ENCODE measurements at regions not wholly inside any gene's neighbourhood (a gene's known extent, or its start where the extent isn't known, plus 50 kb on each side); places are given as distances from the start of the nearest gene placed in this dataset.

DNA sequence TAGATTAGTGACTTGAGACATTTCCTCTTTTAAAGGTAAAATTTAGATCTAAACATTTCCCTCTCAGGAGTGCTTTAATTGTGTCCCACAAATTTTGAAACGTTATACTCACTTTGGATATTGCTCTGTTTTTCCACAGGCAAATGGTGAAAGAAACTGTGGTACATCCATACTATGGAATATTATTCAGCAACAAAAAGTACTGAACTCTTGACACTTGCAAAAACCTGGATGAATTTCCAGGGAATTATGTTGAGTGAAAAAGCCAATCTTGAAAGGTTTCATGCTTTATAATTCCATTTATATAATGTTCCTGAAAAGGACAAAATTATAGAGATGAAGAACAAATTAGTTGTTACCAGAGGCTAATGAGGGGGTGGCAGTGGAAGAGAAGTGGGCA lies 153.3 kb upstream of the SVIL start:
- no peaks in the 10 kb centered on the region; the same call in 1 of the 2 replicates for H3K27me3 ChIP-seq (ENCODE audit: control insufficient read depth, insufficient read depth, low read length)
- no peak overlapping the region for H3K4me3 ChIP-seq (ENCODE audit: low read depth, low read length)
- peaks cover 15% of the 10 kb centered on the region for H3K4me1 ChIP-seq (ENCODE audit: control insufficient read depth, insufficient read depth, low read length)
- H3K27ac ChIP-seq (ENCODE audit: low read depth, low read length): no peak overlapping the region
- no peaks in the 10 kb centered on the region for H3K36me3 ChIP-seq (ENCODE audit: control insufficient read depth, insufficient read depth, low read length)
- H3K9ac ChIP-seq (ENCODE audit: low read length): no peak overlapping the region
- peaks cover 9% of the 10 kb centered on the region; the same call in 1 of the 2 replicates for H3K9me3 ChIP-seq (ENCODE audit: control insufficient read depth, insufficient read depth, low read depth, low read length)

DNA sequence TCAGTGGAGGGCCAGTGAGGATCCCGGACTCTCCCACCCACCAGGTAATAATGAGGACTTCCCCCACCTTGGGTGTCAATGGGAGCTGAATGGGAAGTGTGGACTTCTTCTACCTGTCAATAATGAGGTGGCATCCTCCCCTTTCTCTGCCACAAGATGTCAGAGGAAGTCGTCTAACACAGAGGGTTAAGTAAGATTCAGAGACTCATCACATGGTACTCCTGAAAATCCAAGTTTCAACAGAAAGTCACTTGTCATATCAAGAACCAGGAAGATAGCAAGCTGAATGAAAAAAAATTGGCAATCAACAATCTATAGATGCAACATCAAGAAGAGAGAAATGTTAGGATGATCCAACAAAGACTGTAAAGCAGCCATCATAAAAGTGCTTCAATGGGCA lies 150.9 kb upstream of the SVIL start:
- no peaks in the 10 kb centered on the region for H3K36me3 ChIP-seq (ENCODE audit: control insufficient read depth, insufficient read depth, low read length)
- H3K9ac ChIP-seq (ENCODE audit: low read length): no peak overlapping the region
- no peaks in the 10 kb centered on the region; the same call in 1 of the 2 replicates for H3K27me3 ChIP-seq (ENCODE audit: control insufficient read depth, insufficient read depth, low read length)
- H3K4me3 ChIP-seq (ENCODE audit: low read depth, low read length): no peak overlapping the region
- H3K27ac ChIP-seq (ENCODE audit: low read depth, low read length): no peak overlapping the region
- H3K9me3 ChIP-seq (ENCODE audit: control insufficient read depth, insufficient read depth, low read depth, low read length): peaks cover 9% of the 10 kb centered on the region; the same call in 1 of the 2 replicates
- H3K4me1 ChIP-seq (ENCODE audit: control insufficient read depth, insufficient read depth, low read length): peaks cover 15% of the 10 kb centered on the region

DNA sequence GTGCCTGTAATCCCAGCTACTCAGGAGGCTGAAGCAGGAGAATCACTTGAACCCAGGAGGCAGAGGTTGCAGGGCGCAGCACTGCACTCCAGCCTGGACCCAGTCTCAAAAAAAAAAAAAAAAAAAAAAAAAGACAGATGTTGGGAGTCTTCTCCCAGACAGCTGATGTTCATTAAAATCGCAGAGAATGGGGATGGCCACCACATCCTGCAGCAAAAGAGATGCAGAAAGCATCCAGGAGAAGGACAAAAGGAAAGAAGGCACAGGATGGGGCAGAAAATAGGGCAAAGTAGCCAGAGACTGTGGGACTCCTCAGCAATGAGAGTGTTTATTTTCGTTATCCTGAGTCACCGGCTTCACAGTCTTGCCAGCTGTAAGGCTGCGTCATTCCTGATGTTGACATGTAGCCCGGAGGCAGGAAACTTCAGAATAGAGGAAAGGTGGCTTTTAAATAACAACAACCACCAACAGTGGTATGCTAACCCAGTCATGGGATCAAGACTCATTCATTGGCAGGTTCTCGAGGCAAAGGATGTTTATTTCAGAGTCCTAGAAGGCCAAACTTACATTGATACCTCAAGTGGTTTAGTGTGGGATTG lies 149.5 kb upstream of the SVIL start:
- Histone ChIP-seq H3K27ac (ENCODE audit: low read depth, low read length) (no peak overlapping the region), H3K4me3 (ENCODE audit: low read depth, low read length) (no peak overlapping the region), H3K4me1 (ENCODE audit: control insufficient read depth, insufficient read depth, low read length) (peaks cover 15% of the 10 kb centered on the region), H3K9me3 (ENCODE audit: control insufficient read depth, insufficient read depth, low read depth, low read length) (peaks cover 9% of the 10 kb centered on the region; the same call in 1 of the 2 replicates), H3K36me3 (ENCODE audit: control insufficient read depth, insufficient read depth, low read length) (no peaks in the 10 kb centered on the region), H3K9ac (ENCODE audit: low read length) (no peak overlapping the region), H3K27me3 (ENCODE audit: control insufficient read depth, insufficient read depth, low read length) (no peaks in the 10 kb centered on the region; the same call in 1 of the 2 replicates)

DNA sequence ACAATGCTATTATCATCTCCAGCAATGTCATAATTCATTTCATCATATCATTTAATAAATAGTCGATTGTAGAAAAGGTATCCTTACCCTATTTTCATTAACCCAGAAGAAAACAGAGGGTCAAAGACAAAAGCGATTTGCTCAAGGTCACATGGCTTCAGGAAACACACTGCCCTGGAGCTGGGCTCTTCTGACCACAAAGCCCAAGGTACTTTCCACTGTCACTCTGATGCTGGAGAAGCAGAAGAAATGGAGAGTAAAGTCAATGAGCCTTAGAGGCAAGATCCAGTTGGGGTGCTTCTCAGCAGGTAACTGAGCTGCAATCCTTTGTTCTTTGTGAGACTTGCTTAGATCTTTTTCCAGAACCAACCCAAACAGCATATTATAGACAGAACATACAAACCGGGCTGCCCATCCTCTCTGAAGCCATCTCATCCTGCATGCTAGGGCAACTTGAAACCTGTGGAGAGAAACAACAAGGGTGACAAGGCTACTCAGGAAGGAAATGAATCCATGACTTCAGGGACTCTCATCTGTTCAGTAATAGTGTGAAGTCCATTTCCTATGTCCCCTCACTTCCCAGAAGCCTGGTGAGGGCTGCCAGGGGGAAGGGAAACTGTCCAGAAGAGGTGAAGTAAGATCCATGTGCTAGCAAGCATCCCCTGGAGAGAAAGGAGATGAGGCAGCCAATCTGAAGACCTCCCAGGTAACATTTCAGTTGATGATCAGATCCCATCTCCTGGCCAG lies 148.6 kb upstream of the SVIL start:
- Histone ChIP-seq H3K27me3 (ENCODE audit: control insufficient read depth, insufficient read depth, low read length) (no peaks in the 10 kb centered on the region; the same call in 1 of the 2 replicates), H3K4me1 (ENCODE audit: control insufficient read depth, insufficient read depth, low read length) (peaks cover 15% of the 10 kb centered on the region), H3K27ac (ENCODE audit: low read depth, low read length) (no peak overlapping the region), H3K9ac (ENCODE audit: low read length) (no peak overlapping the region), H3K36me3 (ENCODE audit: control insufficient read depth, insufficient read depth, low read length) (no peaks in the 10 kb centered on the region), H3K9me3 (ENCODE audit: control insufficient read depth, insufficient read depth, low read depth, low read length) (peaks cover 7% of the 10 kb centered on the region; the same call in 1 of the 2 replicates), H3K4me3 (ENCODE audit: low read depth, low read length) (no peak overlapping the region)

DNA sequence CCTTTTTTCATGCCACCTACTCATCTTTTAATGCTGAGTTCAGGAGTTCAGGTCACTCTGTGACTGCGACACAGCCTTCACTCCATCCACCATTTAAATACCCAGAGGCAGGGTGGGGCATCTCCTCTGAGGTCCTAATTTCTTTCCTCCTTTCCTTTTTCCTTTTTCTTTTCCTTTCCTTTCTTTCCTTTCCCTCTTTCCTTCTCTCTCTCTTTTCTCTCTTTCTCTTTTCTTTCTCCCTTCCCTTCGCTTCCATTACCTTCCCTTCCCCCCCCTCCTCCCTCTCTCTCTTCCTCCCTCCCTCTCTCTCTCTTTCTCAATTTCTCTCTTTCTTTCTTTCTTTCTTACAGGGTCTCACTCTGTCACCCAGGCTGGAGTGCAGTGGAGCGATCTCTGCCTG lies 145.9 kb upstream of the SVIL start:
- Histone ChIP-seq H3K9ac (ENCODE audit: low read length) (no peak overlapping the region), H3K36me3 (ENCODE audit: control insufficient read depth, insufficient read depth, low read length) (no peaks in the 10 kb centered on the region), H3K9me3 (ENCODE audit: control insufficient read depth, insufficient read depth, low read depth, low read length) (no peaks in the 10 kb centered on the region), H3K4me3 (ENCODE audit: low read depth, low read length) (no peak overlapping the region), H3K27me3 (ENCODE audit: control insufficient read depth, insufficient read depth, low read length) (no peaks in the 10 kb centered on the region; the same call in 1 of the 2 replicates), H3K27ac (ENCODE audit: low read depth, low read length) (no peak overlapping the region), H3K4me1 (ENCODE audit: control insufficient read depth, insufficient read depth, low read length) (peaks cover 15% of the 10 kb centered on the region)

DNA sequence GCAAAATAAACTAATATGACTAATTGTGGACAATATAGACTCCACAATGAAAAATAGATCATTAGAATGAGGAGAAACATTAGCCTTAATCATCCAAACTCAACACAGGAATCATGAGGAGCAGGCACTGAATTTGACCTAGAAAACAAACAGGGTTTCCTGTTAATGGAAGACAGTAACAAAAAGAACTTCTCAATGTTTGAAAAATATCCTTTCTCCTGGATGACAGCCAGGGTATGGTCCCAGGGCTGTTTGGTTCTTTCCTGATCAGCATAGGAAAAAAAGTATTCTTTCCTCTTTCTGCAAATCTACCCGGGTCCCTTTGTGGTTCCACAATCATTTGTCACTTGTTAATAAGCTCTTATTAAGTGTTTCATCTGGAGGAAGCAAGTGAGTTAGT lies 145.3 kb upstream of the SVIL start:
- no peak overlapping the region for H3K9ac ChIP-seq (ENCODE audit: low read length)
- H3K27ac ChIP-seq (ENCODE audit: low read depth, low read length): no peak overlapping the region
- peaks cover 15% of the 10 kb centered on the region for H3K4me1 ChIP-seq (ENCODE audit: control insufficient read depth, insufficient read depth, low read length)
- H3K27me3 ChIP-seq (ENCODE audit: control insufficient read depth, insufficient read depth, low read length): no peaks in the 10 kb centered on the region; the same call in 1 of the 2 replicates
- no peak overlapping the region for H3K4me3 ChIP-seq (ENCODE audit: low read depth, low read length)
- H3K9me3 ChIP-seq (ENCODE audit: control insufficient read depth, insufficient read depth, low read depth, low read length): no peaks in the 10 kb centered on the region
- no peaks in the 10 kb centered on the region for H3K36me3 ChIP-seq (ENCODE audit: control insufficient read depth, insufficient read depth, low read length)

DNA sequence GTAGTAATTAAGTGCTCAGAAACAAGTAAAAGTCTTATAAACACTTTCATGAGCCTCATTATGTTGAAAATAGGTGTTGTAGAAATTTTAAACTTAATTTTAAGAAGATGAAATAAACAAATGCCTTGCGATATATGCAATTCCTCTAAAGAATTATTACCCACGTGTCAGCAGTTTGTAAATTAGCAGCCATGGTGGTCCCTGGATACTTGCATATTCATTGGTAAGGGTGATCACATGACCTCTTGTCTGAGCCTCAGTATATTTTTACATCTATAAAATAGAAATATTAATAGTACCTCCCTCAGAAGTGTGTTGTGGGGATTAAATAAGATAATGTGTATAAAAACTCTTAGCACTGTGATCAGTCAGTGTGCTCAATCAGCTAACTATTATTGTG lies 141.5 kb upstream of the SVIL start:
- Histone ChIP-seq H3K9ac (ENCODE audit: low read length) (no peak overlapping the region), H3K36me3 (ENCODE audit: control insufficient read depth, insufficient read depth, low read length) (no peaks in the 10 kb centered on the region), H3K9me3 (ENCODE audit: control insufficient read depth, insufficient read depth, low read depth, low read length) (peaks cover 8% of the 10 kb centered on the region), H3K27ac (ENCODE audit: low read depth, low read length) (no peak overlapping the region), H3K4me1 (ENCODE audit: control insufficient read depth, insufficient read depth, low read length) (no peaks in the 10 kb centered on the region; the same call in 1 of the 2 replicates), H3K4me3 (ENCODE audit: low read depth, low read length) (no peak overlapping the region), H3K27me3 (ENCODE audit: control insufficient read depth, insufficient read depth, low read length) (no peaks in the 10 kb centered on the region)

DNA sequence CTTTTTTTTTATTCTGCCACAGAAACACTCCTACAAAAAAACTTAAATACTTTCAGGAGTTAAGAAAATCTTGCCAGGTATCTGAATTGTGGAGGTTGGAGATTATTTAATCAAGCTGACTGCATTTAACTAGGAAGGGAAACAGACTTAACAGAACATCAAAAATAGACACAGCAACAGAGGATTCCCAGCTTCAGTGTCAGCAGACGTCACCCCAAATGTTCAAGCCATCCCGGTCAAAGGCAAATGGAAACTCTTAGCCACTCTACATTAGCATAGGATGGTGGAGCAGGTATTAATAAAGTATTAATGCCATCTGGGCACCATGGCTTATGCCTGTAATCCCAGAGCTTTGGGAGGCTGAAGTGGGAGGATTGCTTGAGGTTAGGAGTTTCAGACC lies 139.7 kb upstream of the SVIL start:
- H3K4me1 ChIP-seq (ENCODE audit: control insufficient read depth, insufficient read depth, low read length): no peaks in the 10 kb centered on the region
- H3K9me3 ChIP-seq (ENCODE audit: control insufficient read depth, insufficient read depth, low read depth, low read length): peaks cover 8% of the 10 kb centered on the region
- H3K9ac ChIP-seq (ENCODE audit: low read length): no peak overlapping the region
- H3K27ac ChIP-seq (ENCODE audit: low read depth, low read length): no peak overlapping the region
- no peaks in the 10 kb centered on the region for H3K36me3 ChIP-seq (ENCODE audit: control insufficient read depth, insufficient read depth, low read length)
- no peaks in the 10 kb centered on the region for H3K27me3 ChIP-seq (ENCODE audit: control insufficient read depth, insufficient read depth, low read length)
- H3K4me3 ChIP-seq (ENCODE audit: low read depth, low read length): no peak overlapping the region

DNA sequence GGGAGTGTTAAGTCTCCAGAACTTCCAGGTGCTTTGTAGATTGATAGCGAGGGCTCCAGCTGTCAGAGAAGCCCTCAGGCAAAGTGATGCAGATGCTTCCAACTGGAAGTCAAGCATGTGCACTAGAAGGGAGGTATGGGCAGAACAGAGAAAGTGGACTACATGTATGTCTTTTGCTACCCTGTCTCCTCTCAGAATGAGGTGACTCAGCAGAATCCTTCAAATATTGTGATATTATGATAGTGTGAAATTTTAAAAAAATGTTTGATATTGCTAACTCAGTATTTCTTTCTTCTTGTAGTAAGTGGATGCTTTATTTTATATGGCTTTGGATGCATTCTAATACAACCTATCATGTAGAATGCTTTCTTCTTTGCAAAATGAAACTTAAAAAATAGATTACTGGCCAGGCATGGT lies 138.9 kb upstream of the SVIL start:
- Histone ChIP-seq H3K9me3 (ENCODE audit: control insufficient read depth, insufficient read depth, low read depth, low read length) (peaks cover 8% of the 10 kb centered on the region), H3K4me3 (ENCODE audit: low read depth, low read length) (no peak overlapping the region), H3K4me1 (ENCODE audit: control insufficient read depth, insufficient read depth, low read length) (no peaks in the 10 kb centered on the region), H3K27ac (ENCODE audit: low read depth, low read length) (no peak overlapping the region), H3K36me3 (ENCODE audit: control insufficient read depth, insufficient read depth, low read length) (no peaks in the 10 kb centered on the region), H3K27me3 (ENCODE audit: control insufficient read depth, insufficient read depth, low read length) (no peaks in the 10 kb centered on the region), H3K9ac (ENCODE audit: low read length) (no peak overlapping the region)

DNA sequence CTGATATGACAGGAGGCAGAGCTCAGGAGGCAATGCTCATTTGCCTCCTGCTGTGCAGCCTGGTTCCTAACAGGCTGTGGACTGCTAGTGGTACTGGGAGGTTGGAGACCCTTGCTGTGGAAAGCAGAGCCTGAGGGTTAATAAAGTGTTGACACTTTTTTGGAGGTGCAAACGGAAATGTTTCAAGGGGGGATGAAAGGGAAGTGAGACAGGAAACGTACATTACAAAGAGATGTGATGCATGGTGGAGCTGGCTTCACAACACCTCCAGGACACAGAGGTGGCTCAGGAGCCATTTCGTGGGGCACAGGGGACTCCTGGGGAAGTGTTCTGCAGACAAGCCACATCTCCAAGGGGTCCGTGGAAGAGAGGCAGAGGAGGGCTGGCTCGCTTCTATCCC lies 137.6 kb upstream of the SVIL start:
- Histone ChIP-seq H3K9ac (ENCODE audit: low read length) (no peak overlapping the region), H3K27me3 (ENCODE audit: control insufficient read depth, insufficient read depth, low read length) (no peaks in the 10 kb centered on the region), H3K4me1 (ENCODE audit: control insufficient read depth, insufficient read depth, low read length) (no peaks in the 10 kb centered on the region), H3K4me3 (ENCODE audit: low read depth, low read length) (no peak overlapping the region), H3K36me3 (ENCODE audit: control insufficient read depth, insufficient read depth, low read length) (no peaks in the 10 kb centered on the region), H3K9me3 (ENCODE audit: control insufficient read depth, insufficient read depth, low read depth, low read length) (peaks cover 8% of the 10 kb centered on the region), H3K27ac (ENCODE audit: low read depth, low read length) (no peak overlapping the region)

DNA sequence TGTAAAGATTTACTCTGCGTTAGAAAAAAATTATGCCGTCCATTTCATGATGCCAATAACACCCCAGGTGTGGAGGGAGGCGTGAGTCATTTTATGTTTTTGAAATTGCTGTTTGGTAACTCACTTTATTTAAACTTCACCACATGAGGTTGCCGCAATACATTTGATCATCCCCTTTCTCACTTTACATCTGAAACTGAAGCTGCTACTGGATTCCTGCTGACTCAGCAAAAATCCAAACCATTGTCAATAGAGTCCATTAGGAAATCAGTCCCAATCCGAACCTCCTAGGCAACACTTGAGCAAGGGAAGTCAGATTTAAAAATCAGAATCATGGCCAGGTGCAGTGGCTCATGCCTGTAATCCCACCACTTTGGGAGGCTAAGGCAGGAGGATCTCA lies 136.6 kb upstream of the SVIL start:
- Histone ChIP-seq H3K27me3 (ENCODE audit: control insufficient read depth, insufficient read depth, low read length) (no peaks in the 10 kb centered on the region), H3K27ac (ENCODE audit: low read depth, low read length) (no peak overlapping the region), H3K36me3 (ENCODE audit: control insufficient read depth, insufficient read depth, low read length) (no peaks in the 10 kb centered on the region), H3K9me3 (ENCODE audit: control insufficient read depth, insufficient read depth, low read depth, low read length) (peaks cover 8% of the 10 kb centered on the region), H3K9ac (ENCODE audit: low read length) (no peak overlapping the region), H3K4me3 (ENCODE audit: low read depth, low read length) (no peak overlapping the region), H3K4me1 (ENCODE audit: control insufficient read depth, insufficient read depth, low read length) (no peaks in the 10 kb centered on the region)

Data from HUES6 (cell line).